ENCODE measurements at regions not wholly inside any gene's neighbourhood (a gene's known extent, or its start where the extent isn't known, plus 50 kb on each side); places are given as distances from the start of the nearest gene placed in this dataset.

GRCh38 chr18:61982475-61982874 lies 89.7 kb upstream of the RNF152 start:
- no peak for TF ChIP-seq CTCF (IDR thresholded peaks at IDR 0.05; ENCODE audit: unreplicated experiment)
- Mint-ChIP-seq H3K27ac (ENCODE audit: low read depth, unreplicated experiment) (no peak overlapping the region), H3K36me3 (ENCODE audit: insufficient read depth, unreplicated experiment) (no peaks in the 10 kb centered on the region), H3K27me3 (ENCODE audit: insufficient read depth, unreplicated experiment) (no peaks in the 10 kb centered on the region), H3K4me3 (ENCODE audit: unreplicated experiment) (no peak overlapping the region), H3K4me1 (ENCODE audit: insufficient read depth, unreplicated experiment) (no peaks in the 10 kb centered on the region), H3K9me3 (ENCODE audit: unreplicated experiment) (no peaks in the 10 kb centered on the region)
- intact Hi-C loops (cut with micrococcal nuclease), result no loop called here
- BruUV-seq (replicated peaks), result no TSS peak
- DNase-seq (ENCODE audit: unreplicated experiment), result no peak
- POLR2A ChIA-PET, result no interaction called here
- CTCF ChIA-PET, result no interaction called here

GRCh38 chr18:61980355-61980754 lies 87.5 kb upstream of the RNF152 start:
- intact Hi-C loops (cut with micrococcal nuclease), result no loop called here
- DNase-seq (ENCODE audit: unreplicated experiment), result peak; percentile 26
- BruUV-seq (replicated peaks), result no TSS peak
- Mint-ChIP-seq H3K36me3 (ENCODE audit: insufficient read depth, unreplicated experiment) (no peaks in the 10 kb centered on the region), H3K27me3 (ENCODE audit: insufficient read depth, unreplicated experiment) (no peaks in the 10 kb centered on the region), H3K27ac (ENCODE audit: low read depth, unreplicated experiment) (no peak overlapping the region), H3K4me3 (ENCODE audit: unreplicated experiment) (no peak overlapping the region), H3K9me3 (ENCODE audit: unreplicated experiment) (no peaks in the 10 kb centered on the region), H3K4me1 (ENCODE audit: insufficient read depth, unreplicated experiment) (no peaks in the 10 kb centered on the region)
- ChIA-PET POLR2A (no interaction called here), CTCF (no interaction called here)
- TF ChIP-seq CTCF (IDR thresholded peaks at IDR 0.05; ENCODE audit: unreplicated experiment), result no peak

GRCh38 chr18:61975526-61976326 lies 82.9 kb upstream of the RNF152 start:
- no peaks in the 10 kb centered on the region for H3K4me1 Mint-ChIP-seq (ENCODE audit: insufficient read depth, unreplicated experiment)
- H3K4me3 Mint-ChIP-seq (ENCODE audit: unreplicated experiment), result no peak overlapping the region
- intact Hi-C loops (cut with micrococcal nuclease), result no loop called here
- TF ChIP-seq CTCF (IDR thresholded peaks at IDR 0.05; ENCODE audit: unreplicated experiment), result no peak
- H3K9me3 Mint-ChIP-seq (ENCODE audit: unreplicated experiment), result no peaks in the 10 kb centered on the region
- CTCF ChIA-PET, result interaction anchor here (0.6 to 0.7 kb wide), 2 partner anchors 45 to 155 kb away, joined by 3 to 6 read pairs; no protein-coding TSS in a partner anchor
- H3K36me3 Mint-ChIP-seq (ENCODE audit: insufficient read depth, unreplicated experiment), result no peaks in the 10 kb centered on the region
- H3K27me3 Mint-ChIP-seq (ENCODE audit: insufficient read depth, unreplicated experiment), result no peaks in the 10 kb centered on the region
- no peak for DNase-seq (ENCODE audit: unreplicated experiment)
- BruUV-seq (replicated peaks), result no TSS peak
- POLR2A ChIA-PET, result interaction anchor here (0.7 kb wide), 1 partner anchor 90 kb away, joined by 4 read pairs; no protein-coding TSS in a partner anchor
- no peak overlapping the region for H3K27ac Mint-ChIP-seq (ENCODE audit: low read depth, unreplicated experiment)

GRCh38 chr18:61973273-61974115 lies 80.7 kb upstream of the RNF152 start:
- POLR2A ChIA-PET, result interaction anchor here (2.3 kb wide), 1 partner anchor 21 kb away, joined by 6 read pairs; no protein-coding TSS in a partner anchor
- H3K4me3 Mint-ChIP-seq (ENCODE audit: unreplicated experiment), result no peak overlapping the region
- no peaks in the 10 kb centered on the region for H3K36me3 Mint-ChIP-seq (ENCODE audit: insufficient read depth, unreplicated experiment)
- no peaks in the 10 kb centered on the region for H3K4me1 Mint-ChIP-seq (ENCODE audit: insufficient read depth, unreplicated experiment)
- H3K27me3 Mint-ChIP-seq (ENCODE audit: insufficient read depth, unreplicated experiment), result no peaks in the 10 kb centered on the region
- no peak for DNase-seq (ENCODE audit: unreplicated experiment)
- CTCF ChIA-PET, result interaction anchor here (0.9 to 1.1 kb wide), 2 partner anchors 10 to 71 kb away, joined by 3 to 4 read pairs; no protein-coding TSS in a partner anchor
- H3K9me3 Mint-ChIP-seq (ENCODE audit: unreplicated experiment), result no peaks in the 10 kb centered on the region
- H3K27ac Mint-ChIP-seq (ENCODE audit: low read depth, unreplicated experiment), result no peak overlapping the region
- TF ChIP-seq CTCF (IDR thresholded peaks at IDR 0.05; ENCODE audit: unreplicated experiment), result no peak
- intact Hi-C loops (cut with micrococcal nuclease), result no loop called here
- no TSS peak for BruUV-seq (replicated peaks)

Data from MCF 10A (cell line).